GM21528 (cell line): ENCODE measurements at regions not wholly inside any gene's neighbourhood (a gene's known extent, or its start where the extent isn't known, plus 50 kb on each side); places are given as distances from the start of the nearest gene placed in this dataset.

ENCODE experiments used
- ATAC-seq: cut with Tn5 transposase; IDR thresholded peaks from one replicate; pipeline ENCODE4 v1.9.1; 2021; ENCODE audit warnings: mild to moderate bottlenecking, moderate library complexity; ENCODE audit not compliant: unreplicated experiment, low FRiP score

DNA sequence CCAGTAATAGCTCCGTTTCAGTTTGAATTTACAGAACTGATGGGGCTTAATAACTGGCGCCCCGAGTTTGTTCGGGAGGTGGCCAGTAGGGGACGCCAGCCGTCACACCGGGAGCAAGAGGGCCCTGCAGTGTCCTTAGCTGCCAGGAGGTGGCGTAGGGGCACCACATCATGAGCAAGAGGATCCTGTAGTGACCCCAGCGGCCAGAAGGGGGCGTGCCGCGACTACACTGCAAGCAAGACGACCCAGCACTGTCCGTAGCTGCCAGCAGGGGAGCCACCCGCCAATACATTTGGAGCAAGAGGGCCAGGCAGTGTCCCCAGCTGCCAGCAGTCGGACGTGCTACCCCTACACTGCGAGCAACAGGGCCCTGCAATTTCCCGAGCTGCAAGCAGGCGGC, 663.7 kb upstream of the B3GAT1 start:
- ATAC-seq, result no peak

DNA sequence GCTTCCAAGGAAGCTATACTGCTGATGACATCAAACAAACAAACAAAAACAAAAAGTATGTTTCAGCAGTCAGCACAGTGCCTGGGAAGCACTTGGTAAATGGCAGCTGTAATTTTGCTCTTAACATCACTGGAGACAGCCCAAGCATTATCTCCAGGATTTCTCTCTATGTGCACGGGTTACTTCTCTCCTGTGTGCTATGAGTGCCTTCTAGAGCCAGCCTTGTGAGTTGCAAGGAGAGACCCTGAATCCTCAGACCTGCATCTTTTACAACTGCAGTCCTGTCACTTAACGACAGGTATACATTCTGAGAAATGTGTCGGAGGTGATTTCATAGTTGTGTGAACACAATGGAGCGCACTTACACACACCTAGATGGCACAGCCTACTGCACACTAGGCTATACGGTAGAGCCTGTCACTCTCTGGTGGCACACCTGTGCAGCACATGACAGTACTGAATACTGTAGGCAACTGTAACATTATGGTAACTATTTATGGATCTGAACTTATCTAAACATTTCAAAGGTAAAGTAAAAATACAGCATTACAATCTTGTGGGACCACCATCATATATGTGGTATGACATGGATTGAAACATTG, 662.5 kb upstream of the B3GAT1 start:
- ATAC-seq, result no peak

DNA sequence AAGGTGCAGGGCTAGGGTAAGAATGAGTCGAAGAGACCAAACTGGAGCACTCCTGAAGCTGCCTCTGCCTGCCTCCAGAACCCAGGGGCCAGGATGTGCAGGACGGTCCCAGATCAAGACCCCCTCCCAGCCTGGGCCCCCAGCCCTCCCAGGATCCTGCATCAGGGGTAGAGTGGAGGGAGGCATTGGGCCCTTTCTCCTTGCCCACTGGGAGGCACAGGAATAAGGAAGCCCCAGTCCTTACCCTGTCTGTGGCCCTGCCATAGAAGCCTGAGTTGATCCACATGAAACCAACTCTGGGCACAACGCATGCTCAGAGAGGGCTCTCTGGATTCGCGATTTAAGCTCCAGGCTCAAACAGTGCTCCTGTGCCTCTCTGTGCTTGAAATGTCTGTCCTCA, 661.8 kb upstream of the B3GAT1 start:
- no peak for ATAC-seq

DNA sequence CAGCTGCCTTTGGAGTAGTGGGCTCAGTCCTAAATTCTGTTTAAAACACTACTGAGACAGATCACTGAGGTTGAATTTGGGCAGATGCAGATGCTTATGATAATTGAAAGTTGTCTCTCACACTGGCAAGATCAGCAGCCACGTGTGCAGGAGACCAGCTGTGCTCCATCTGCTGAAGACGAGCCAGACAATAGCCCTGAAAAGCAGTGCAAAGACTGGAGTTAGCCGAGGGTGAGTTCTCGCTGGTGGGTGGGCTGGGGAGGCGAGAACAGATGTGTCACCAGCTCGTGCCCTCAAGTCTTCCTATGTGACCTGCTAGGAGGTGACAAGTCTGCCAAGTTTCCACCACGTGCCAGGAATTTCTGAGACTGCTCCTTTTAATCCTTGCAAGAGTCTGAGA, 661.3 kb upstream of the B3GAT1 start:
- ATAC-seq, result no peak

DNA sequence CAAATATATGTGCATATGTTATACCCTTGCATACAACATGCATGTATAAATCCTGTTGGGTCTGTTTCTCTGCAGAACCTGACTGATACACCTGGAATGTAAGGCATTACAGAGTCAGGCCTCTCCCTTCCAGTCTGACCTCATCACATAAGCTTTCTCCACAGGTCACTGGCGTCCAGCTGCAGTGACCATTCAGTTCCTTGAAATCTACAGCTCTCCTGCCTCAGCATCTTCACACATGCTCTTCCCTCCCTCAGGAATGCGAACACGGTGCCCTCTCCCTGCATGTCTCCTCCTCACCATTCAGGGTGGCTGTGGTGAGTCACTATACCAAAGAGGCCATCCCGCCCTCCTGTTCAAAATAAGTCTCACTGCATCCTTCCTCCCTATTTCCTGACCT, 657.8 kb upstream of the B3GAT1 start:
- no peak for ATAC-seq

DNA sequence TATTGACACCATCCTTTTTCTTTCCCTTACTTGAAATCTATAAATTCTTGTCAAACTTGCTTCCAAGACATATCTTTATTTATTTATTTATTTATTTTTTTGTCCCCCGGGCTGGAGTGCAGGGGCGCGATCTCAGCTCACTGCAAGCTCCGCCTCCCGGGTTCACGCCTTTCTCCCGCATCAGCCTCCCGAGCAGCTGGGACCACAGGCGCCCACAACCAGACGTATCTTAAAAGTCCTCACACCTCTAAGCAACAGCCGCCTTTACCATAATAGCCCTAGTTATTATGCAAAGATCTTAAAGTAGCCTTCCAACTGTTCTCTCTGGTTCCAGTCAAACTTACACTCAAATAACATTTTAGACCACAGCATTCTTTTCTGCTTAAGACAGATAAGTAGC, 657.0 kb upstream of the B3GAT1 start:
- ATAC-seq, result no peak

DNA sequence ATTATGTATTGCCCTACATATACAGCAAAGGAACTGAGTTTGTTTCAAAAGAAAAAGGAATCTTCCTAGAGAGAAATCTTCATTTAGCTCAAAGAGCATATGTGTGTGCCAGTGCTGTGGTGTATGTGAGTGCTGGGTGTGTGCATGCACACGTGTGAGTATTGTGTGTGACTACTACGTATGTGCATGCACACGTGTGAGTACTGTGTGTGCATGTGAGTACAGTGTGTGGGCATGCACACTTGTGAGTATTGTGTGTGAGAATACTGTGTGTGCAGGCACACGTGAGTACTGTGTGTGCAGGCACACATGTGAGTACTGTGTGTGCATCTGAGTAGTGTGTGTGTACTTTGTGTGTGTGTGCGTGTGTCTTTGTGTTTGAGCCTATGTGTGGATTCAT, 651.0 kb upstream of the B3GAT1 start:
- no peak for ATAC-seq

DNA sequence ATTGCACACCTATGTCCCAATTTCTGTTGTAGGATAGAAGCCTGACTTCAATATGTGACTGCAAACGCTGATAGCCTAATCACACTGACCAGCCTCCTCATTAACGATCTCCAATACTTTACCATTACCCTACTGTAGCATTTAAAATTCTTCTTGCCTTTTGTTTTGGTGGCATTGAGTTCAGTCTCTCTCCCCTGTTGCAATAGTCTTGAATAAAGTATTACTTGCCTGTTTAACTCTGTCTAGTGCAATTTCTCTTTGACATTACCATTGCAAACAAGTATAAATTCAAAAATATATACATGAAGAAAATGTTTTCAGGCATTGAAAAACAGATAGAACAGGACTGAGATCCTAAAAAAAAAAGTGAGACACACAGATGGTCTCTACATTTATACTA, 649.1 kb upstream of the B3GAT1 start:
- ATAC-seq, result no peak

DNA sequence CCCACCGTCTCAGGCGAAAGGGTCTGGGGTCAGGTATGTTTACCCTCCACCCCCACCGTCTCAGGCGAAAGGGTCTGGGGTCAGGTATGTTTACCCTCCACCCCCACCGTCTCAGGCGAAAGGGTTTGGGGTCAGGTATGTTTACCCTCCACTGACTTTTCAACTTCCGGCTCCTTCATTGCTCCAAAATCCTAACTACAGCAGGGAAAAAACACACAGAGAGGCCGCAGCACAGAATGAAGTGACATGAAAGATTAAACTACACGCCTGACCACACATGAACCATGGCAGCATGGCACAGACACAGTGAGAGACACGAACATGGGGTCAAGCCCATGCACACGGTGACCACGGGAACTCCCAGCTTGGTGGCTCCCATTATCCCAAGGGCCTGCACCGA, 634.9 kb upstream of the B3GAT1 start:
- no peak for ATAC-seq

DNA sequence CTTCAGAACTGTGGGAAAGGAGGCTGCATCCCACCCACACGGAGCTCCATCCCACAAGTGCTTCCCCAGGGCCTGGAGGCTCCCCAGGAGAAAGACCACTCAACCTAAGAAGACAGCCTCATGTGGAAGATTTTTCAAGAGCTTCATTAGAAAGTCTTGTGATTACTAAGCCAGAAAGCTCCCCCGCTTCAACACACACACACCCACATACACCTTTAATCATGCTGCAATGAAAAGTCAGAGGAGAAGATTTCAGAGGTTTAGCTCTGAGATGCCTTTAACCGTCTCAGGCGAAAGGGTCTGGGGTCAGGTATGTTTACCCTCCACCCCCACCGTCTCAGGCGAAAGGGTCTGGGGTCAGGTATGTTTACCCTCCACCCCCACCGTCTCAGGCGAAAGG, 634.5 kb upstream of the B3GAT1 start:
- ATAC-seq, result no peak

DNA sequence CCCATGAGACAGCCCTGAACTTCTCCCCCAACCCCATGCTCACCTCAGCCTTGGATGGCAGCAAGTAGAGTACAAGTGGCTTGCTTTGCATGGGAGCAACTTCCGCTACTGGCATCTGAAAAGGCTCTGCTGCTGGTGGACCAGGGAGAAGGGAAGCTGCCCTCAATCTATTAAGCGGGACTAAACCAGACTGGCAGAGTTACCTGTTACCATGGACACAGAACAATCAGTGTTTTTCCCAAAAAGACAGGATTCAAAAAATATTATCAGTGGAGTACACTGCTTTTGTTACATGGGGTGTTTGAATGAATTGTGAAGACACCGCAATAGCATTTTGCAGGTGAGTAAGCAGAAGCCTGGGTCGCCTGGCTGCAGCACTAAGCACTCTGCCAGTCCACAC, 631.4 kb upstream of the B3GAT1 start:
- ATAC-seq, result no peak

DNA sequence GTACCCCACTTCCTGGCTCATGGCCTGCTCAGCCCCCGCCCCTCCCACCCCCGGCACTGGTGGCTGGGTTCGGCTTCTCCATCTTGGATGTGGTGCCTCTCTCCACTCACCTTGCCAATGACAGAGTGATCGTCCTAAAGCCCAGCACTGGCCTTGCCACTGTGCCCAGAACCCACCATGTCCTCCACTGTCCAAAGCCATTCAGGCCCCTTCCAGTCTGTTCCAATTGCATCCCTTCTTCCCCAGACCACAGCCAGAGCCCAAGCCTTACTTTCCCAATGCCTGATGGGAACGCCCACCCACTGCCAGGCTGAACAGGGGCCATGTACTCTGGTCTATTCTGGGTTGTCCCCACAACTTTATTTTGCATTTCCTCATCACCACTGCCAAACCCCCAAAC, 625.8 kb upstream of the B3GAT1 start:
- ATAC-seq, result no peak

DNA sequence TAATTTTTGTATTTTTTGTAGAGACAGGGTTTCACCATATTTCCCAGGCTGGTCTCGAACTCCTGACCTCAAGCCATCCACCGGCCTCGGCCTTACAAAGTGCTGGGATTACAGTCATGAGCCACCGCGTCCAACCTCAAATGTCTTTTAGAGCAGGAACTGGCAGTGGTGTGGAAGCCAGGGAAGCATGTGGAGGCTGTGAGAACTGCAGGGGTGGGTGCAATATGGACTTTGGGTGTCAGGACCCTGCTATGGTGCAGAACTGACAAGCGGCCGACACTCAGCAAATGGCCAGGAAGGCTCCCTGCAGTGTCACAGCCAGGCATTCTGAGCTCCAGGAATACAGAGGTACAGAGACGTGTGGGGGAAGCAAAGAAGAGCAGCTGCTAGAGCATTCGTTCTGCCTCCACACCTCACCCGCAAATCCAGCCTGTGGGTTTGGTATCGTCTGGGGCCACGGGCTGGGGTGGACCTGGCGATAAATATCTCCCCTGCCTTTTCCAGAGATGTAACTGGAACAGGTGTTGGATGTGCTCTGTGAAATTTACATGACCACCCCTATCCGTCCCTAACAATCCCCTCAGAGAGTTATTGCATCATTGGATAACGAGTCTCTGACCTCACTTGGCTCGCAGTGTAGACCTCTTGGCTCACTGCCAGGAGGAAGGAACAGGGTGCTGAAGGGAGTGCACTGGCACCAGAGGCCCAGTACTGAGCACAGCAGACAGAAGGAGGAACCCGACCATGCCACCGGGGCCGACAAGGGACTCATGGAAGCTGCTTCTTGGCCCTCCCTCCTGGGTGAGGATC, 624.7 kb upstream of the B3GAT1 start:
- ATAC-seq, result no peak

DNA sequence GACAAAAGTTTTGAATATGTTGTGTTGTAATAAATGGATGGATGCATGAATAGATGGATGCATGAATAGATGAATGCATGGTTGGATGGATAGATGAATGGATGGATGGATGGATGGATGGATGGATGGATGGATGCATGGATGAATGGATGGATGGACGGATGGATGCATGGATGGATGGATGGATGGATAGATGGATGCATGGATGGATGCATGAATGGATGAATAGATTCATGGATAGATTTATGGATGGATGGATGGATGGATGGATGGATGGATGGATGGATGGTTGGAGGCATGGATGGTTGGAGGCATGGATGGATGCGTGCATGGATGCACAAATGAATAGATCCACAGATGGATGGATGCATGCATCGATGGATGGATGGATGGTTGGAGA, 623.2 kb upstream of the B3GAT1 start:
- no peak for ATAC-seq

DNA sequence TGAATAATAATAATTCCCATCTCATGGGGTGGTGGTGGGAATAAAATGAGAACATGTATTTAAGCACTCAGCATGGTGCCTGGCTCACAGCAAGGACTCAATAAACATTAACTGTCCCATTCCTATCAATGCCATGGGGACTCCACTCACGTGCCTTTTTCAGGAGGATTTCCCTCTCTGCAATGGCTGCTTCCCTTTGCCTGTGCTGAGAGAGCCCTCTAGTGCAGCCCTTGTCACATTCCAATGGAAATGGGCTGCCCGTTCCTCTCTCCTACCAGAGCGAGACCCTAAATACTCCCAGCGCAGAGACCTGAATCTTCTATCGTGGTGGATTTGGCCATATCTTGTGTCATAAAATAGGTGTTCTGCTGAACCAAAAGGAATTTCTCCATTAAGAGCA, 621.5 kb upstream of the B3GAT1 start:
- ATAC-seq, result no peak

DNA sequence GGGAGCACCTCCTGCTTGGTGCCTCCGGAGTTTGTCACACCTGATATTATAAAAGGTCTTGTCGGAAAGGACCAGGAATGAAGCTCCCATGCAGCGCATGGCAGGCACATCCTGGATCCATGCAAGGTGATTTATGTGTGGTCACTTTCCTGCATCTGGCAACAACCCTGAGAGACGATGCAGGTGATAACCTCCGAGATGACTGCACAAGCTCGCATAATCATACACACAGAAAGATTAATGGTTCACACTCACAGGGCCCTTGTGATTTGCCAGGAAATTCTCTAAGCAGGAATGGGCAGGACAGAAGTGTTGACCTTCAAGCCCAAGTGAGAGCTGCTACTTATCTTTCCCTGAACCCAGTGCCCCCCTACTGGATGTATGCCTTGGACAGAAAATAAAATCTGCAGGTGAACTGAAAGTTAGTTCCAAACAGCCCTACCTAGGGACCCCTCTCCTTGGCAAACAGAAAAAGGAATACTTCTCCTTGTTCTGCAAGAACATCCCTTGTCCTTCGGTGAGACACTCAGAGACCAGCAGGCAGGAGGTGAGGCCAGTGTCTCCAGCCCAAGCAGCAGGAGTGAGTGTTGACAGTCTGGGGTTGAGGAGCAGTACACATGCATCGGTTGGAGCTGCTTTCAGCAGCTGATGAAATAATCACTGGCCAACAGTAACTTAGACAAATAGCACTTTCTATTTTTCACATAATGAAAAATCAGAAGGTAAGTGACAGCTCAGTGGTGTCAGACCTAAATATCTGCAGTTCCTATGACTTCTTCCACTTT, 619.4 kb upstream of the B3GAT1 start:
- ATAC-seq, result no peak

DNA sequence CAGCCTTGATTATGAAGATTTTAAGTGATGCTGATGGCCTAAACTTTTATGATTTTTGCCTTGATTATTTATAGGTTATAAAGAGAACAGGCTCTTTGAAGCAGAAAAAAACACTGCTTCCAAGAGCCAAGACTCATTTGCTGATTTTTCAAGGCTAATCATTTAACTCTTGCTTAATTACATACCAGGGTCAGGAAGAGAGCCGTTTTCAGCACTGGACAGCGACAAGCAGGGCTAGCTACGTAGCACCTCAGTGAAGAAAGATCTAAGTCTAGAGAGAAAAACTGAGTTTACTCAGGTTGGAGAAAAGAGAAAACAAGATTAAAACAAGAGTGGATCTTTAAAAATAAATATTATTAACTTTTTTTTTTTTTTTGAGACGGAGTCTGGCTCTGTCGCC, 615.4 kb upstream of the B3GAT1 start:
- ATAC-seq, result no peak

DNA sequence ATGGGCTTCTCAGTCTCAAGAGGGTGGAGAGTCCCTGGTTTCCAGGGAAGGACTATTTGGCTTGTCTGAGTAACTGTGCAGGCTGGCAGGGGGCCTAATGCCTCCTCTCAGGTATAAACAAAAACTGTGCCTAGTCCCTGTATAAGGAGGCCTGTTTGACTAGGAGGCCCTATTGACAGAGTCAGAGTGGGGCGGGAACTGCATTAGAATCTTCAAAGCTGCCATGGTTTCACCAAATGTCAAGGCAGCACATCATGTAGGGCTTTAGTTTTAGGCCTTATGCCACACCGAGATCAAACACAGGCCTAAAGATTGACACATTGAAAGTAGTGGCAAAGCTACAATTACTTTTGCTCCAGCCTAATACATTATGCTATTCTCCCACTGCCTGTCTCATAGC, 611.5 kb upstream of the B3GAT1 start:
- no peak for ATAC-seq

DNA sequence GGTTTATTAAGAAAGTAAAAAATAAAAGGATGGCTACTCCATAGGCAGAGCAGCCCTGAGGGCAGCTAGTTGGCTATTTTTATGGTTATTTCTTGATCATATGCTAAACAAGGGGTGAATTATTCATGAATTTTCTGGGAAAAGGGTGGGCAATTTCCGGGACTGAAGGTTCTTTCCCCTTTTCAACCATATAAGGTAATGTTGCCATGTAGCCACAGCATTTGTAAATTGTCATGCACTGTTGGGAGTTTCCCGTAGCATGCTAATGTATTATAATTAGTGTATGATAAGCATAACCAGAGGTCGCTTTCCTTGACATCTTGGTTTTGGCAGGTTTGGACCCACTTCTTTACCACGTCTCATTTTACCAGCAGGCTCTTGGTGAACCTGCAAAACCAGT, 610.4 kb upstream of the B3GAT1 start:
- no peak for ATAC-seq

DNA sequence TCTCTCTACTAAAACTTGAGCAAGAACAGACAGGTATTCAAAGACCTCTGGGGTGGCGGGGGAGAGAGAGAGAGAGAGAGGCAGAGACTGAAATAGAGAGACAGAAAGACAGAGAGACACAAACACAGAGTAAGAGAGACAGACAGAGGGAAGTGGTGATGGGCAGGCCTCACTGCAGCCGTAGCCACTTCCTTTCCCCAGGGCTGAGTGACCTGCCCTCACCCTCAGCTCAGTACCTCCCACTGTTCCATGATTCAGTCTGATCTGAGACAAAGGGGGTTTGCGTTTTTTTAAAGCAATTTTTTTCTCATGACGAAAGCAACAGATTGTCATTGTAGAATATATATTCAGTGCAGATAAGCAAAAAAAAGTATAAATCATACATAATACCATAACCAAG, 607.9 kb upstream of the B3GAT1 start:
- ATAC-seq, result no peak

DNA sequence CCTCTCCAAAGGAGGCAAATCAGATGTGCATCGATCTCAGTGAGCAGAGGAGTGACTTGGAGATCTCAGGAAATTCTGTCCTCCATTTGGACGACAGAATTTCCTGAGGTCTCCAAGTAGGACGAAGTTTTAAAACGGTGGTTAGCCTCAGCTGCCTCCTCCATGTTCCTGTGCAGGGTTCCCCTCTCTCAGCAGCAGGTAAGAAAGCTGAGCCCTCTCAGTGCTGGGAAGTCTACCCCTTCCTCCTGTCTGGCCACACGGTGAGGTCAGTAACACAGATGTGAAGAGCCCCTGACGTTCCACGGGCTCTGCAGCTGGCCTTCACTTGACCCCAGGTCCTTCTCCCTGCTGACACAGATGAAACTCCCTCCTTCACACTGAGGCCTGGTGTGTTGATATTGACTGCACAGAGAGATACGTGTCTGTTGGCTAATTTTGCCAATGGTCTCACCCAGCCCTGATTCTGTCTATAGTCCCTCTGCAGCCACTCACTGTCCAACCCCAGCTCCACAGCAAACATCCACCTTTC, 607.4 kb upstream of the B3GAT1 start:
- ATAC-seq, result no peak
